CD4-positive, alpha-beta memory T cell (primary cell): ENCODE measurements at regions not wholly inside any gene's neighbourhood (a gene's known extent, or its start where the extent isn't known, plus 50 kb on each side); places are given as distances from the start of the nearest gene placed in this dataset.

ENCODE experiments used
- CTCF ChIA-PET: fragments of 350-600 bp; sonication (Branson Sonifier 250); formaldehyde crosslinking; loops from one replicate; lab custom pipeline; 2021; ENCODE audit warnings: inconsistent platforms; ENCODE audit not compliant: partially characterized antibody; lab: Charles Lee
- POLR2A ChIA-PET: fragments of 350-600 bp; sonication (Branson Sonifier 250); formaldehyde crosslinking; loops from one replicate; lab custom pipeline; 2021; ENCODE audit not compliant: partially characterized antibody; lab: Charles Lee
- DNase-seq, 5 donors: peaks; one replicate each; pipeline versions ENCODE4 v3.0.0 to v3.0.0-alpha.2; 2020 to 2022; ENCODE audit warnings: mixed read lengths in 1 of 5
- H3K27ac ChIP-seq: one replicate; pipeline ENCODE4 v1.7.0; 2013; ENCODE audit warnings: low read depth, low read length
- H3K27me3 ChIP-seq: 2 replicates; pipeline ENCODE4 v1.7.0; 2013; ENCODE audit warnings: mild to moderate bottlenecking, low read length, moderate library complexity; ENCODE audit not compliant: insufficient read depth
- H3K36me3 ChIP-seq: 2 replicates; pipeline ENCODE4 v1.7.0; 2013; ENCODE audit warnings: mild to moderate bottlenecking, low read length, moderate library complexity; ENCODE audit not compliant: insufficient read depth
- H3K4me1 ChIP-seq: 2 replicates; pipeline ENCODE4 v1.7.0; 2013; ENCODE audit warnings: mild to moderate bottlenecking, low read length, moderate library complexity; ENCODE audit not compliant: insufficient read depth
- H3K4me3 ChIP-seq, 2 donors: one replicate each; pipeline ENCODE4 v1.7.0; 2013; ENCODE audit warnings: low read length in 2 of 2, mild to moderate bottlenecking in 1 of 2
- H3K9me3 ChIP-seq, 2 donors: one replicate each; pipeline ENCODE4 v1.7.0; 2013; ENCODE audit warnings: low read length in 2 of 2, control low read depth in 1 of 2; ENCODE audit not compliant: control insufficient read depth in 1 of 2
- H3K27ac Mint-ChIP-seq, 7 donors: one replicate each; pipeline ENCODE4 v1.8.0; 2020 to 2021; ENCODE audit warnings: mixed read lengths in 7 of 7, mild to moderate bottlenecking in 6 of 7, inconsistent platforms in 3 of 7, moderate library complexity in 3 of 7
- H3K27me3 Mint-ChIP-seq, 2 donors: one replicate each; pipeline ENCODE4 v1.8.0; 2020 to 2021; ENCODE audit warnings: mixed read lengths in 2 of 2
- H3K36me3 Mint-ChIP-seq, 2 donors: one replicate each; pipeline ENCODE4 v1.8.0; 2020 to 2021; ENCODE audit warnings: mixed read lengths in 2 of 2, inconsistent platforms in 1 of 2, mild to moderate bottlenecking in 1 of 2
- H3K4me1 Mint-ChIP-seq, 4 donors: one replicate each; pipeline ENCODE4 v1.8.0; 2020 to 2021; ENCODE audit warnings: mixed read lengths in 4 of 4, mild to moderate bottlenecking in 1 of 4
- H3K4me3 Mint-ChIP-seq, 8 donors: one replicate each; pipeline ENCODE4 v1.8.0; 2020 to 2021; ENCODE audit warnings: mixed read lengths in 8 of 8, mild to moderate bottlenecking in 7 of 8, moderate library complexity in 6 of 8, inconsistent platforms in 3 of 8
- H3K9me3 Mint-ChIP-seq, 8 donors: one replicate each; pipeline ENCODE4 v1.8.0; 2020 to 2021; ENCODE audit warnings: mixed read lengths in 8 of 8, mild to moderate bottlenecking in 5 of 8, inconsistent platforms in 3 of 8, moderate library complexity in 1 of 8
- intact Hi-C: fragments of 100-400 bp; cut with micrococcal nuclease; formaldehyde crosslinking; loops from one replicate; pipeline ENCODE4 v1.15.1; 2023

DNA sequence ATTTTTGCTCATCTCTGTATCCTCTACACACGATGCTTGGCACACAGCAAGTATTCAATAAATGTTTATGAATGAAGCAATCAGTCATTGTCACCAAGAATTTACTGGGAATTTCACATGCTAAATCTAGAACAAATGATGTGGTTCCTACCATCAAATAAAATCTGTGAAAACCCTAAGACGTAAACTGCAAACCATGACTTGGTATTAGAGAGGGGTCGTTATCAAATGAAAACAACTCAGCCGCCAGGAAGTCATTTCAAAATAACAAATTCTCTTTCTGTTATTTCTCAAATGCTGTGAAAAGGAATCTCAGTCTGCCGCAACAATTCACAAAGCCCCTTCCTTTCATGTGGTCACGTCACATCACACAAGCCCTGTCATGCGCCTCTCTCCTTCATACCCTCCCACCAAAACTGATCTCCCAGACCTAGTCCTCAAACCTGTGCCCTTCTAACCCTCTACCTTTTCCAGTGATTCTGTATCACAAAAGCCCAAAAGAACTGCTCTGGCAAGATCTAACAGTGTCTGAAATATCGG, 173.6 kb downstream of the DEPDC1B start:
- no peaks in the 10 kb centered on the region for H3K36me3 Mint-ChIP-seq
- H3K27ac ChIP-seq = no peak overlapping the region
- no peak overlapping the region for H3K4me3 Mint-ChIP-seq
- H3K4me1 ChIP-seq = no peaks in the 10 kb centered on the region
- H3K4me1 Mint-ChIP-seq = peaks cover 0 to under 1% (median 0%) of the 10 kb centered on the region in 4 donors
- ChIA-PET CTCF (no interaction called here), POLR2A (no interaction called here)
- H3K9me3 ChIP-seq = no peaks in the 10 kb centered on the region
- no peaks in the 10 kb centered on the region for H3K27me3 ChIP-seq
- peaks cover 0 to 4% of the 10 kb centered on the region in 2 donors for H3K27me3 Mint-ChIP-seq
- intact Hi-C loops = no loop called here
- H3K36me3 ChIP-seq = no peaks in the 10 kb centered on the region
- no peak for DNase-seq
- no peak overlapping the region for H3K4me3 ChIP-seq
- peaks cover 0 to 9% (median 0%) of the 10 kb centered on the region in 8 donors for H3K9me3 Mint-ChIP-seq
- H3K27ac Mint-ChIP-seq = no peak overlapping the region

GRCh38 chr5:60522292-60522905, 177.6 kb downstream of the DEPDC1B start:
- Histone ChIP-seq H3K36me3 (no peaks in the 10 kb centered on the region), H3K27ac (no peak overlapping the region), H3K9me3 (no peaks in the 10 kb centered on the region), H3K4me3 (no peak overlapping the region), H3K4me1 (no peaks in the 10 kb centered on the region), H3K27me3 (no peaks in the 10 kb centered on the region)
- POLR2A ChIA-PET = no interaction called here
- CTCF ChIA-PET = no interaction called here
- H3K27ac Mint-ChIP-seq = no peak overlapping the region
- intact Hi-C loops = no loop called here
- peaks cover 0 to 2% (median 0%) of the 10 kb centered on the region in 4 donors for H3K4me1 Mint-ChIP-seq
- DNase-seq = no peak
- H3K36me3 Mint-ChIP-seq = no peaks in the 10 kb centered on the region
- peaks cover 0 to 13% (median 0%) of the 10 kb centered on the region in 8 donors for H3K9me3 Mint-ChIP-seq
- no peak overlapping the region for H3K4me3 Mint-ChIP-seq
- peaks cover 4% of the 10 kb centered on the region in 2 donors for H3K27me3 Mint-ChIP-seq

DNA sequence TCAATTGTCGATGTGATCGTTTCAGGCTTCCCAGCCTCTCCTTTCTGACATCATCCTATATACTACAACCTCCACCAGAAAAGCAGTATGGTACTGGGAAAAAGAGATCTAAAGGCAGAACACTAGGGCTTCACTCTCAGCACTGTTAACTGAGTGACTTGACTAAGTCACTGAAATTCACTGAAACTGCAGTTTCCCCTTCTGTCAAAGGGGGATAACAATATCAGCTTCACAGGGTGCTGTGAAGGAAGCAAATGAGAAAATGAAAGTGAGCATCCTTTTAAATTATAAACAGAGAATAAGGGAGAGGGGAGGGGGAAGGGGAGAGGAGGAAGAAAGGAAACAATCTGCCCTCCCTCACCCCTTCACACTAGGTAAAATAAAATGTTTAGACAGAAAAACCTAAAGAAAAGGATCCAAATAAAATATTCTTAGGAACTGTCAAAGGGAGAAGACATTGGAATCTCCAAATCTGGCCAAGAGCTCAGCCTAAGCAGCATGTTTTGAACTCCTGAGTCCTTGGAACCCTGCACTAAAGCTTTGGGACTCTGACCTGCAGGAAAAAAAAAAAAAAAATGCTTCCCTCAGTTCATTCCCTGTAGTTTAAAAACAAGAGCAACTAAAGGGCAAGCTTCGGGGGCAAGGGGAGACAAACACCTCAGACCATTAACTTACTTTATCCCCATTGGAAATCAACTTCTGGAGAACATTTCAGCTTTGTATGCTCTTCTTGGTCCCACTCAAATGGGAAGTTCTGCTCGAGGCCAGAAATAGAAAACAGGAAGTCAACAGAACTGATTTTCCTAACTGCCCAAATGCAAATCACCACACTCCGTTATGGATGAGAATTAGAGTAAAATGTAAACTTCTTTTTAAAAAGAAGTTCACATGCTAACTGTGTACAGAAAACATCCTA, 178.3 kb downstream of the DEPDC1B start:
- Histone ChIP-seq H3K4me3 (no peak overlapping the region), H3K27ac (no peak overlapping the region), H3K36me3 (no peaks in the 10 kb centered on the region), H3K4me1 (no peaks in the 10 kb centered on the region), H3K9me3 (no peaks in the 10 kb centered on the region), H3K27me3 (no peaks in the 10 kb centered on the region)
- no peak for DNase-seq
- Mint-ChIP-seq H3K27me3 (peaks cover 3 to 4% of the 10 kb centered on the region in 2 donors), H3K4me1 (peaks cover 0 to 2% (median 0%) of the 10 kb centered on the region in 4 donors), H3K9me3 (peaks cover 0 to 13% (median 0%) of the 10 kb centered on the region in 8 donors), H3K4me3 (no peak overlapping the region), H3K36me3 (no peaks in the 10 kb centered on the region), H3K27ac (no peak overlapping the region)
- ChIA-PET CTCF (no interaction called here), POLR2A (no interaction called here)
- intact Hi-C loops = no loop called here

- peaks cover 0 to 13% (median 0%) of the 10 kb centered on the region in 8 donors for H3K9me3 Mint-ChIP-seq
- intact Hi-C loops = no loop called here
- no peak for DNase-seq
- H3K27me3 ChIP-seq = no peaks in the 10 kb centered on the region
- no peak overlapping the region for H3K4me3 ChIP-seq
- CTCF ChIA-PET = no interaction called here
- no peaks in the 10 kb centered on the region for H3K36me3 Mint-ChIP-seq
- no peaks in the 10 kb centered on the region for H3K9me3 ChIP-seq
- POLR2A ChIA-PET = no interaction called here
- no peaks in the 10 kb centered on the region for H3K4me1 ChIP-seq
- H3K27ac ChIP-seq = no peak overlapping the region
- H3K27me3 Mint-ChIP-seq = peaks cover 2 to 4% of the 10 kb centered on the region in 2 donors
- no peak overlapping the region for H3K27ac Mint-ChIP-seq
- peaks cover 0 to 2% (median 0%) of the 10 kb centered on the region in 4 donors for H3K4me1 Mint-ChIP-seq
- H3K4me3 Mint-ChIP-seq = no peak overlapping the region
- H3K36me3 ChIP-seq = no peaks in the 10 kb centered on the region
These were observed 179.3 kb downstream of the DEPDC1B start for GRCh38 chr5:60520451-60521227.

GRCh38 chr5:60519372-60519771, 180.6 kb downstream of the DEPDC1B start:
- H3K36me3 Mint-ChIP-seq = no peaks in the 10 kb centered on the region
- peaks cover 0 to 4% of the 10 kb centered on the region in 2 donors for H3K27me3 Mint-ChIP-seq
- Histone ChIP-seq H3K27ac (no peak overlapping the region), H3K4me3 (no peak overlapping the region), H3K27me3 (no peaks in the 10 kb centered on the region), H3K36me3 (no peaks in the 10 kb centered on the region), H3K4me1 (no peaks in the 10 kb centered on the region), H3K9me3 (no peaks in the 10 kb centered on the region)
- ChIA-PET POLR2A (no interaction called here), CTCF (no interaction called here)
- H3K4me1 Mint-ChIP-seq = peaks cover 0 to 2% (median 0%) of the 10 kb centered on the region in 4 donors
- H3K4me3 Mint-ChIP-seq = no peak overlapping the region
- intact Hi-C loops = no loop called here
- H3K27ac Mint-ChIP-seq = no peak overlapping the region
- H3K9me3 Mint-ChIP-seq = peaks cover 0 to 5% (median 0%) of the 10 kb centered on the region in 8 donors
- DNase-seq = no peak

- Histone ChIP-seq H3K36me3 (no peaks in the 10 kb centered on the region), H3K9me3 (no peaks in the 10 kb centered on the region), H3K4me1 (no peaks in the 10 kb centered on the region), H3K4me3 (no peak overlapping the region), H3K27me3 (no peaks in the 10 kb centered on the region), H3K27ac (no peak overlapping the region)
- Mint-ChIP-seq H3K9me3 (peaks cover 0 to 4% (median 0%) of the 10 kb centered on the region in 8 donors), H3K4me1 (peaks cover 0 to 2% (median 0%) of the 10 kb centered on the region in 4 donors), H3K4me3 (no peak overlapping the region), H3K27ac (no peak overlapping the region), H3K27me3 (peaks cover 0 to 4% of the 10 kb centered on the region in 2 donors), H3K36me3 (no peaks in the 10 kb centered on the region)
- POLR2A ChIA-PET = no interaction called here
- intact Hi-C loops = no loop called here
- CTCF ChIA-PET = no interaction called here
- no peak for DNase-seq
These were observed 182.1 kb downstream of the DEPDC1B start for GRCh38 chr5:60517850-60518249.
